HG02623 (cell line): ENCODE measurements at regions not wholly inside any gene's neighbourhood (a gene's known extent, or its start where the extent isn't known, plus 50 kb on each side); places are given as distances from the start of the nearest gene placed in this dataset.

ENCODE experiments used
- ATAC-seq: cut with Tn5 transposase; IDR thresholded peaks from one replicate; pipeline ENCODE4 v1.9.1; 2021; ENCODE audit warnings: moderate library complexity; ENCODE audit not compliant: unreplicated experiment

DNA sequence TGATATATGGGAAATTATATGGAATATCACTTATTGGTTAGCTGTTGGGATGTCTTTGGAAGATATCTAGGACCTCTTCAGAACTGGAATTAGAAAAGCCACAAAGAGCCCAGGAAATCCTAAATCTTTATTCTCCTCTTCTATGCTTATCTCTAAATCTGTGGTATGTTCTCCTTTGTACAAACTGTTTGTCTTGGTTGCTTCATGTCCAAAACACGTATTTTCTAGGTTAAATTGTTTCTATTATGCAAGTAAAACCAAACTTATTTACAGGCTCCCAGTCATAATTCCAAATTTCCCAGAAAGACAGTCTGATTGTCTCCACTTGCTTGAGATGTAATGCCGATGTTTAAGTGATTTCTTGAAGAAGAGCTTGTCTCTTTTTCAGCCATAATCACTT lies 650.9 kb downstream of the CDH11 start:
- no peak for ATAC-seq

GRCh38 chr16:64469906-64470702 lies 651.8 kb downstream of the CDH11 start:
- no peak for ATAC-seq

- ATAC-seq, result no peak
Measured at GRCh38 chr16:64469351-64469750, 652.5 kb downstream of the CDH11 start.

DNA sequence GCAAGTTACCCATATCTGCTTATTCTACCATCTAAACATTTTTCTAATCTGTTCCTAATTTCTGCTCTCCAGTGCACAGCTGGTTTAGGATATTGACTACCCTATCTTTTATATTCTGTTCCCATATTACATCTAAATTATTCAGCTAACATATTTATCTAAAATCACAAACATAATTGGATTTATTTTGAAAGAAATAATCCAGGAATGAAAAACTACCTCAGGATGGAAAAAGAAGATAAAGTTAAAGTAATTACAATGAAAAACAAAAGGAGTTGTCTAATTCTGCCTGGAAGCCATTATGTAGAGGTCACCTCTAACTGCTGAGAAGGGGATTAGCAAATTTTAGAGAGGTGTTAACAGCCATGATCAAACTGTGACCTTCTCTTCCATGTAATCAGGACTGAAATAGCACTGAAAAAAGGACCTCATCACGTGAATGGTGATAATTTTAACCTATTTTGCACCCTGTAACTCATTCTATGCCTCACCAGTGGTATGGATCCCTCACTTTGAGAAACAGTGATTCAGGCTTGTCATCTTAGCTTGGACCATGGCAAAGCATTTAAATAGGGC lies 653.3 kb downstream of the CDH11 start:
- no peak for ATAC-seq

GRCh38 chr16:64459821-64460220 lies 662.0 kb downstream of the CDH11 start:
- ATAC-seq, result no peak

- no peak for ATAC-seq
Measured at GRCh38 chr16:64459402-64459801, 662.5 kb downstream of the CDH11 start.

DNA sequence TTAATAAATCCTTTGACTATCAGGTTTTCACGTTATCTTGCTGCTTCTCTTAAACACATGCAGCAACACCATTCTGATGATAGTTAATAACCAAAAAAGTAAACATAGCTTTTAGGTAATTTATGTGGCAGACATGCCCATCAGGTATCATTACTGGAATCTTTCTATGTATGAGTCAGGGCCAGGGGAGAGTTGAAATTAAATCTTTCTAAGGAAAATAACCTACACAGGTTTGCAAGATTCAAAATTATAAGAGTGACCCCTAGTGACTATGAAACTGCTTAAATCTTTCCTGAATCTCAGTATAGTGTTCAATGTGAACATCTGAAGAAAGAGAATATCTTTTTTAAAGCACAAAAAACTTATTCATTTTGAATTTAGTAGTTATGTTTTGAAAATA lies 666.6 kb downstream of the CDH11 start:
- no peak for ATAC-seq

GRCh38 chr16:64453646-64454045 lies 668.2 kb downstream of the CDH11 start:
- no peak for ATAC-seq

- no peak for ATAC-seq
Measured at GRCh38 chr16:64452446-64452845, 669.4 kb downstream of the CDH11 start.

DNA sequence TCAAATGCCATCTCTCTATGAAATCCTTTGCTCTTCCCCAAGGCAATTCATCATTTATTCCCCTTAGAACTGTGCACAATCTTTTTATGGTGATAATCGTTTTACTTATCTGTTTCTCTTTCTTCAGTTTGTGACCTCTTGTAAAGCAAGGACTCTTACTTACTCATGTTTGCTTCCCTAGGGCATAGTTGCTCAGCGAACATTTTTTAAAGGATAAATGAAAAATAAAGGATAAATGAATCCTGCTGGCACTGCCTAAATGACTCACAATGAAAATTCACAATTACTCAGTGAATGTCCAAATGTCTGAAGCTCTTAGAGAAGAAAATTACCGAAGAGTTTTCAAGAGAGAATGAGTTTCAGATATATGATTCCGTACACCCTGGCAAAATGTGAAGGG lies 671.7 kb downstream of the CDH11 start:
- no peak for ATAC-seq

- ATAC-seq, result no peak
Measured at GRCh38 chr16:64449506-64449905, 672.4 kb downstream of the CDH11 start.

DNA sequence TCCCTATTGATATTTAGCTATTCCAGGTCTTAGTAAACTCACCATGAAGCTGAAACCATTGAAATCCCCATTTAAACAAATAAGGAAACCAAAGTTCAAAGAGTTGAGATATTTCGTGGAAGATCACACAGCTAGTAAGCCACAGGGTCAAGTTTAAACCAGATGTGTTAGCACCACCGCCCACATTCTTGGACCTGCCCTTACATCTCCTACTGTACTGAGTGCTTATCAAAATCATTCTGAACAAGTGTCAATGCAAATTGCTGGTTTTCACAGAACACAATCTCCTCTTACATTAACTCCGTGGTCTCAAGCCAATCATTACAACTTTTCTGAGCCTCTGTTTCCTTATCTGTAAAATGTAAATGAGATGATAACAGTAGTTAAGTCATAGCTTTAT lies 676.2 kb downstream of the CDH11 start:
- ATAC-seq, result no peak

DNA sequence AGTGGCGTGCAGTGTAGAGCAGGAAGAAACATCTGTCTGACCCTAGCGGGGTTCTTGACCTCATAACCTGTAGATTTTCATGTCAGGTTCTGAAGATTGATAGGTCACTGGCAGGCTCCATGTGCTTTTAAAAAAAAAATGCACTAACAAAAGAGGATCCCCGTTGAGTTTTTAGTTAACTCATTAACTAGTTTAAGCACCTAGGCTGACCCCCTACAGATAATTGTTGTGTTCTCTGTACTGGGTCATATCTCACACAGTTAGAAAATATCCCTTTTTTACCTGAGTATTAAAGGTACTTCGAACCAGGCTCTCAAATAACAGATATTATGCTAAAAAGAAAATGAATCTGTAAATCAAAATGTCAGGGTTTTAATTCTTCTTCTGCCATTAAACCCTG lies 676.6 kb downstream of the CDH11 start:
- no peak for ATAC-seq

DNA sequence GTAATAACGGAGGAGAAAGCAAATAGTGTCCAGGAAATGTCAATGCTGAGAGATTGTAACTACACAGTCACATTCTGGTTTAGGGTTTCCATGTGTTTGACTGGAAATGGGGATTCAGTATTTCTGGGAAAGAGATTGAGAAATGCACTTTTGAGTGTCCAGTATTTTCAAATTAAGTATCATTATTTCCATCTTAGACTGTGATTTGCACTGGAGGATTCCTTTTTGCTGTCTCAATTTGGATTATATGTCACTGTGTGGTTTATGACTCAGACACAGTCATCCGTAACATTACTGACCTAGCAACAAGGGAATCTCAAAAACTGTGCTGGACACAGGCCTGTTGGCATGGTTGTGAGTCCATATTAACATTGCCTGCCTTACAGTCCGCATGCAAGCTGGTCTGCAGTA lies 681.4 kb downstream of the CDH11 start:
- no peak for ATAC-seq

- ATAC-seq, result no peak
Measured at GRCh38 chr16:64440005-64440404, 681.9 kb downstream of the CDH11 start.

DNA sequence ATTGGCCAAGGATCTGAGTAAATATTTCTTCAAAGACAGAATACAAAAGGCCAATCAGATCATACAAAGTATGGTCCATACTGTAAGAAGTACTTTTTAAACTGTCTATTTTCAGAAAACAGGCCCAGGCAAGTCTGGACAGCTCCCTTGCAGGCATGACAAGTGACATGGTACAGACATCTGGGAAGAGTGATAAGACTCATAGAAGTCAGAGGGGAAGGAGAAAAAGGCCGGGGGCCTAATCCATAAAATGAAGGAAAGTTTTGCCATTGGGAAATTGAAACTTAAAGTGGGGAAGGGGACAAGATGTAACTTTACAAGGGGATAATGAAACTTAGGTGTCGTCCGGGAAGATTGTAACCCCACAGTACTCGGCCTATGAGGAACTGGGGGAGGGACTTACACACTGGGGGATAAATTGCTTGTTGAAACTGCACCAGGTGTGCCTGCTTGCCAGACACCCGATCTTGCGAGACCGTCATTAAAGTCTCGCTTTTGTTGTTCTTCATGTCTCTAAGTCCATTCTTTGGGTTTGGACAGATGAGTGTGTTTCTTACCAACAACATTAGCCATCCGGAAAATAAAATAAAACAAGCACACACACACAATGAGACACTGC lies 684.0 kb downstream of the CDH11 start:
- no peak for ATAC-seq

- ATAC-seq, result no peak
Measured at GRCh38 chr16:64434526-64435069, 687.3 kb downstream of the CDH11 start.

- no peak for ATAC-seq
Measured at GRCh38 chr16:64428463-64429113, 693.3 kb downstream of the CDH11 start.

- ATAC-seq, result no peak
Measured at GRCh38 chr16:64426131-64426666, 695.7 kb downstream of the CDH11 start.

DNA sequence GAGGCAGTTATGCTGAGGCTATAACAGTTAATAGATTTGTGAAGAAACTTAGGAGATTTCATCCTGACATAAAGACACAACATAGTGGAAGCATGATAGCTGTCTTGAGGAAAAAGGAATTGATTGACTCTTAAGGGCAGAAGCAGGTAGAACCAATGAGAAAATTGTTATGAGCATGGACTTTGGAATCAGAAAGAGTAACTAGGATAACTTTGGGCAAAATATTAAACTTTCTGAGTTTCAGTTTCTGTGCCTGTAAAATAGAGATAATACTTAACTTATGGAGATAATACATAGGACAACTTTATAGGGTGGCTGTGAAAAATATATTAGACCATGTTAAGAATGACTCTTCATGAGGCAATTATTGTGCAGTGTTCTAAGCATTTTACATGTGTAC lies 696.5 kb downstream of the CDH11 start:
- ATAC-seq, result no peak

- ATAC-seq, result no peak
Measured at GRCh38 chr16:64422259-64422658, 699.6 kb downstream of the CDH11 start.
